Panc1 (cell line): ENCODE measurements at regions not wholly inside any gene's neighbourhood (a gene's known extent, or its start where the extent isn't known, plus 50 kb on each side); places are given as distances from the start of the nearest gene placed in this dataset.

Experiments used
- ATAC-seq: fragments of 200-7000 bp; cut with Tn5 transposase; 2 replicates; pipeline ENCODE4 v1.9.1; 2020; ENCODE audit warnings: mild to moderate bottlenecking, moderate library complexity
- BruUV-seq: library from RNA; stranded (reverse); fragments of 400-500 nt; replicated peaks from 2 replicates; lab custom pipeline; 2021; lab: Mats Ljungman, UMichigan
- CTCF ChIA-PET: fragments of 300-600 bp; sonication (Branson Sonifier 250); formaldehyde crosslinking; loops from one replicate; lab custom pipeline; 2022; ENCODE audit warnings: antibody characterized with exemption; lab: Charles Lee
- POLR2A ChIA-PET: fragments of 300-600 bp; sonication (Branson Sonifier 250); formaldehyde crosslinking; loops from one replicate; lab custom pipeline; 2022; ENCODE audit warnings: antibody characterized with exemption; lab: Charles Lee
- DNase-seq: peaks from one replicate; pipeline ENCODE4 v3.0.0-alpha.2; 2010; ENCODE audit warnings: low read depth, low spot score
- H3K27ac ChIP-seq: 2 replicates; pipeline ENCODE4 v1.5.1; 2011; ENCODE audit warnings: mild to moderate bottlenecking, low read length, inconsistent platforms
- H3K27me3 ChIP-seq: fragments of 200-500 bp; sonication (Bioruptor generic); 2 replicates; pipeline ENCODE4 v1.6.0; 2014; ENCODE audit warnings: low read length, inconsistent platforms; ENCODE audit not compliant: control insufficient read depth, insufficient read depth
- H3K36me3 ChIP-seq: fragments of 200-500 bp; sonication (Bioruptor generic); 2 replicates; pipeline ENCODE4 v1.5.1; 2014; ENCODE audit warnings: inconsistent platforms, mild to moderate bottlenecking, low read length, moderate library complexity; ENCODE audit not compliant: control insufficient read depth, insufficient read depth
- H3K4me1 ChIP-seq: 2 replicates; pipeline ENCODE4 v1.5.1; 2011; ENCODE audit warnings: inconsistent platforms, mild to moderate bottlenecking, low read length, moderate library complexity; ENCODE audit not compliant: control insufficient read depth, insufficient read depth
- H3K4me3 ChIP-seq, 2 experiments: 2 replicates each; pipeline ENCODE4 v1.5.1; 2011 to 2012; ENCODE audit warnings: low read depth in 2 of 2, low read length in 2 of 2, mild to moderate bottlenecking in 2 of 2, inconsistent platforms in 1 of 2, moderate library complexity in 1 of 2
- H3K9me3 ChIP-seq: fragments of 200-500 bp; sonication (Bioruptor generic); 2 replicates; pipeline ENCODE4 v1.5.1; 2014; ENCODE audit warnings: low read depth, mild to moderate bottlenecking, inconsistent platforms, low read length, moderate library complexity; ENCODE audit not compliant: control insufficient read depth, insufficient read depth
- POLR2AphosphoS5 ChIP-seq: IDR thresholded peaks from 2 replicates; pipeline ENCODE4 v1.6.1; 2012; ENCODE audit warnings: mild to moderate bottlenecking, low read depth, low read length, moderate library complexity
- REST ChIP-seq, 2 experiments: IDR thresholded peaks; 2 replicates each; pipeline ENCODE4 v1.6.1; 2011 to 2012; ENCODE audit warnings: low read depth in 2 of 2, control low read depth in 1 of 2, low read length in 1 of 2, mild to moderate bottlenecking in 1 of 2, moderate library complexity in 1 of 2; ENCODE audit not compliant: insufficient read depth in 1 of 2
- SIN3A ChIP-seq: IDR thresholded peaks from 2 replicates; pipeline ENCODE4 v1.6.1; 2012; ENCODE audit warnings: low read depth, mild to moderate bottlenecking, low read length, moderate library complexity, borderline replicate concordance; ENCODE audit not compliant: insufficient read depth
- TCF7L2 ChIP-seq: IDR thresholded peaks from 2 replicates; pipeline ENCODE4 v1.6.1; 2011; ENCODE audit warnings: mild to moderate bottlenecking, low read depth, low read length, inconsistent platforms
- in situ Hi-C: cut with HindIII; loops from 2 replicates; pipeline ENCODE4 v1.10.0; 2016; ENCODE audit warnings: low sequenced_read_pairs, low pct_unique_long_range_greater_than_20kb
- intact Hi-C: fragments of 100-400 bp; cut with micrococcal nuclease; formaldehyde crosslinking; loops from one replicate; pipeline ENCODE4 v1.10.0; 2022; ENCODE audit not compliant: unreplicated experiment
- TF ChIP-seq, protein P1 (sequence below): fragments of 450-650 bp; IDR thresholded peaks from 2 replicates; pipeline ENCODE4 v1.5.1; 2017; ENCODE audit warnings: mild to moderate bottlenecking

- Histone ChIP-seq H3K4me1 (no peaks in the 10 kb centered on the region), H3K4me3 (no peak overlapping the region), H3K36me3 (no peaks in the 10 kb centered on the region), H3K27me3 (no peaks in the 10 kb centered on the region), H3K27ac (no peak overlapping the region), H3K9me3 (0 out of 2 replicates have a peak, but pooled peaks cover 4% of the 10 kb centered on the region)
- DNase-seq: no peak
- POLR2A ChIA-PET: no interaction called here
- BruUV-seq: no TSS peak
- in situ Hi-C loops: no loop called here
- TF ChIP-seq, protein P1, sequence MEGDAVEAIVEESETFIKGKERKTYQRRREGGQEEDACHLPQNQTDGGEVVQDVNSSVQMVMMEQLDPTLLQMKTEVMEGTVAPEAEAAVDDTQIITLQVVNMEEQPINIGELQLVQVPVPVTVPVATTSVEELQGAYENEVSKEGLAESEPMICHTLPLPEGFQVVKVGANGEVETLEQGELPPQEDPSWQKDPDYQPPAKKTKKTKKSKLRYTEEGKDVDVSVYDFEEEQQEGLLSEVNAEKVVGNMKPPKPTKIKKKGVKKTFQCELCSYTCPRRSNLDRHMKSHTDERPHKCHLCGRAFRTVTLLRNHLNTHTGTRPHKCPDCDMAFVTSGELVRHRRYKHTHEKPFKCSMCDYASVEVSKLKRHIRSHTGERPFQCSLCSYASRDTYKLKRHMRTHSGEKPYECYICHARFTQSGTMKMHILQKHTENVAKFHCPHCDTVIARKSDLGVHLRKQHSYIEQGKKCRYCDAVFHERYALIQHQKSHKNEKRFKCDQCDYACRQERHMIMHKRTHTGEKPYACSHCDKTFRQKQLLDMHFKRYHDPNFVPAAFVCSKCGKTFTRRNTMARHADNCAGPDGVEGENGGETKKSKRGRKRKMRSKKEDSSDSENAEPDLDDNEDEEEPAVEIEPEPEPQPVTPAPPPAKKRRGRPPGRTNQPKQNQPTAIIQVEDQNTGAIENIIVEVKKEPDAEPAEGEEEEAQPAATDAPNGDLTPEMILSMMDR: no peak
- TF ChIP-seq SIN3A (no peak), POLR2AphosphoS5 (no peak), REST (IDR thresholded peaks at IDR 0.05; ENCODE audit: insufficient read depth in 1 of 2, low read depth in 2 of 2, low read length in 1 of 2) (no peak), TCF7L2 (no peak)
- no peak for ATAC-seq
- CTCF ChIA-PET: no interaction called here
- intact Hi-C loops: no loop called here
These were observed 478.7 kb downstream of the INHBA start for GRCh38 chr7:41224063-41224763.

GRCh38 chr7:41222746-41223145 is 480.1 kb downstream of the INHBA start:
- ChIA-PET POLR2A (no interaction called here), CTCF (no interaction called here)
- no peak for TF ChIP-seq SIN3A
- TF ChIP-seq, protein P1: no peak
- no peak for TF ChIP-seq TCF7L2
- TF ChIP-seq POLR2AphosphoS5: no peak
- TF ChIP-seq REST (IDR thresholded peaks at IDR 0.05; ENCODE audit: insufficient read depth in 1 of 2, low read depth in 2 of 2, low read length in 1 of 2): no peak
- no peak overlapping the region for H3K4me3 ChIP-seq
- H3K27me3 ChIP-seq: no peaks in the 10 kb centered on the region
- H3K4me1 ChIP-seq: no peaks in the 10 kb centered on the region
- BruUV-seq: no TSS peak
- in situ Hi-C loops: no loop called here
- no peak for ATAC-seq
- no peak overlapping the region for H3K27ac ChIP-seq
- no peak for DNase-seq
- peaks cover 4% of the 10 kb centered on the region; the same call in 1 of the 2 replicates for H3K9me3 ChIP-seq
- H3K36me3 ChIP-seq: no peaks in the 10 kb centered on the region
- intact Hi-C loops: no loop called here
